ENCODE measurements at regions not wholly inside any gene's neighbourhood (a gene's known extent, or its start where the extent isn't known, plus 50 kb on each side); places are given as distances from the start of the nearest gene placed in this dataset.
A peak's percentile ranks its signal among the peaks of the same experiment; 100 is the strongest.

DNA sequence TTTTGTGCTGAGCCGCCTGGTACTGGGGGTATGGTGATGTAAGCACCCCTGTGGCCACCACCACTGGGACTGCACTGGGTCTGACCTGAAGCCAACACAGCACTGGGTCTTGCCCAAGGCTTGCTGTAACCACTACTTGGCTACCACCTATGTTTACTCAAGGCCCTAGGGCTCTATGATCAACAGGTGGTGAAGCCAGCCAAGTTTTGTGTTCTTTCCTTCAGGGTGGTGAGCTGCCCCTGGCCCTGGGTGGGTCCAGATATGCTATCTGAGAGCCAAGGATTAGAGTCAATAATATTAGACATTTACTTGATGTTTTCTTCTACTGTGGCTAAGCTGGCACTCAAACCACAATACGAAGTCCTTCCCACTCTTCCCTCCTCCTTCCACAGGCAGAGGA is 55.1 kb upstream of the PAGE4 start:
- DNase-seq, result no peak

DNA sequence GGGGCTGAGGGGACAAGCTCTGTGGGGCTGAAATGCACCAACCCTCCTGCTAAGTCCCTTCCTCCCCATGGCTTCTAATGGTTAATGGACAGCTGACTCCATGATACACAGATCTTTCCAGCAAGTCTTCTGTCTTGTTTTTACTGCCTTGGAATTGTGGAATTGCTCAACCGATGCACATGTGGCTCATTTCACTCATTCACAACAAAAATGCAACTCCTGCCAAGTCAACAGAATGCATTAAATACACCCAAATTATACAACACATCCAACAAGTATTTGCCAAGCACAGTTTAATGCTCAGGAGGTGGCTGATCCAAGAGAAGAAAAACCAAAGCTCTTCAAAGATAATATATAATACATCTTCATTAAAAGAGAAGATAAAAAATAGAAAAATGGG is 61.9 kb upstream of the PAGE4 start:
- no peak for DNase-seq

DNA sequence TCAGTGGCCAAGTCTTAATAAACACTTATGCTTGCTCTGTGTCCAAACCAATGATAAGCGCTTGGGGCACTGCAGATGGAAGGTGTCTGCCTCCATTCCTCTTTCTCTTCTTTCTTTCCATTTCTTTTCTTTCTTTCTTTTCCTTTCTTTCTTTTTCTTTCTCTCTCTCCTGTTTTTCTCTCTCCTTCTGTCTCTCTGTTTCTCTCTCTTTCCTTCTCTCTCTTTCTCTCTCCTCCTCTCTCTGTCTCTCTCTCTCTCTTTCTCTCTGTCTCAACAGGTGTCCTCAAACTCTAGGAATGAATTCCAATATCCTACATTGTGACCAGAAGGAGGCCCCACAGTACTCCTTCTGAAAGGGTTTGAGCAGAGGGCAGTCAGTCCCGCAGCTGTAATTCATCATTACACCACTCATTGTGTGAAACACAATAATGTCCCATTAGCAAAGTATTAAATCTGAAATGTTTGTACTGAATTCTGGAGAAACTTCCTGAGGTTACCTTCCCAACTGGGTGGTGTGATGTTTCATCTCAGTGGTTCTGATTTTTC is 66.5 kb upstream of the PAGE1 start:
- DNase-seq, result no peak

DNA sequence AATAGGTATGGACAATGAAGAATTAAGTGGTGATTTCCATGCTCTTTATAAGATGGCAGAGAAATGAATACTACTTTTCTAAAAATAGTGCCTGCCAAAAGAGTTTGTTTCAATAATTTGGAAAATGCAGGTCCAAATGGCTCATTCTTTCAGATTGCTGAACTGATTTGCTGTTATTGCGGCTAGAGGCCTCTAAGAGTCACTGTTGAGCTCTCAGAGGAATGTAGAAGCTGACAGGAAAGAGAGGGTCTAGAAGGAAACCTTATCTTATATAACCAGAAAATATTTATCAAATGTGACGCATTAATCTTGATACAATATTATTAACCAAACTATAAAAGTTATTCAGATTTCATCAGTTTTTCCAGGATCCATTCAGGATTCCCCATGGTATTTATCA is 65.7 kb upstream of the PAGE1 start:
- DNase-seq, result peak; percentile 5

DNA sequence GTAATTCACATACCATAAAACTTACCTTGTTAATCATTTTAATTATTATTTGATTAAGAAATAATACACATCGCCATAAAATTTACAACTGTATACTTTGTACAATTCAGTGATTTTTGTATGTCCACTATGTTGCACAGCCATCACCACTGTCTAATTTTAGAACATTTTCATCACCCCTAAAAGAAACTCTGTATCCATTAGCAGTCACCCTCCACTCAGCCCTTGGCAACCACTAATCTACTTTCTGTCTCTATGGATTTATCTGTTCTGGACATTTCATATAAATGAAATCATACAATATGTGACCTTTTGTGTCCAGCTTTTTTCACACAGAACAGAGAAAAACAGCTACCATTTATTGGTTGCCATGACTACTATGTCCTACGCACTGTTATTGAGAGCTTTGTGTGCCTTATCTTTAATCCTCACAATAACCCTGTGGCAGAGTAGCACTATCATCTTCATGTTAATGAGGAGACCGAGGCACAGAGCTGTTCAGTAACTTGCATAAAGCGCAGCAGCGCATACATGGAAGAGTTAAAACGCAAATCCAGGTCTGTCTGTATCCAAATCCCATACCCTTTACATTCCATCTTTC is 64.6 kb upstream of the PAGE1 start:
- no peak for DNase-seq

DNA sequence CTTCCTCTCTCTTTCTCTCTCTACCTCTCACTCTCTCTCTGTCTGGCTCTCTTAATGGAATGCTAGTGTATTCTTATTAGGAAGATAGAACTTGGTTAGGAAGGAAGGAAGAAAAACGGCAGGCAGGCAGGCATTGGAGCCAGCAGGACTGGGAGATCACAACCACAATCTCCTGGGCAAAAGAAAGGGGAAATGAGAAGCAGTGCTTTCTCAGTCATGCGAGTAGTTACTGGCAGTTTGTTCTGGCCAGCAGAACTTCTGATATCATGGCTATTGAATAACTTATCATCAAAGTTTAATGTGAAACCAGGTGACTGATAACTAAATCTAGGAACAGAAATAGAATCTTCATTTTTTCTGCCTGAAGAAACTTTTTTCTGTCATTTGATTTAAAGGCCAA is 60.9 kb upstream of the PAGE1 start:
- DNase-seq, result no peak

DNA sequence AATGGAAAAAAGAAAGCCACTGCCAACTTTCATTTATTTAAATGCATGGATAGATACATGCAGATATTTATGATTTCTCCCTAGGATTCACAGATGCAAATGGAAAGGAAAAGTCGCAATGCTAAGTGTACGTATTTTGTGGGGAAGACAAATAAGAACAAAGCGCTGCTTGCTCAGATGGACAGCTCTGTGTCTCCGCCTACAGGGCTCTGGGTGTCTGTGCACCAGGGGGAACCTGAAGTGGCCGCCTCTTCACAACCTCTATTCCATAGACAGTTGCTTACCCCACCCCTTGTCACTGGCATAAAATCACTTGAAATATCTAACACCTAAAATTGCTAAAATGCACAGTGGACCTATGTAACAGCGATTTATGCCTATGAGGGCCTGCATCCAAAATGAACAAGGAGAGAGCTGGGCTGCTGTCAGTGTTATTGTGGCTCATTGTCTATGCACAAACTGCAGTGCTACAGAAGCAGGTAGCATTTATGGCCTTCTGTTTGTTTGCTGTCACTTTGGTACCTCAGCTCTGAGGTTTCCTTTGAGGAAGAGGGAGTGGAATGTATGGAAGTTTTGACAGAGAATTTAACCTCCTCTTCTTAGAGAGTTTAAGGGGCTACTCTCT is 58.6 kb upstream of the PAGE1 start:
- DNase-seq, result peak; percentile 62

DNA sequence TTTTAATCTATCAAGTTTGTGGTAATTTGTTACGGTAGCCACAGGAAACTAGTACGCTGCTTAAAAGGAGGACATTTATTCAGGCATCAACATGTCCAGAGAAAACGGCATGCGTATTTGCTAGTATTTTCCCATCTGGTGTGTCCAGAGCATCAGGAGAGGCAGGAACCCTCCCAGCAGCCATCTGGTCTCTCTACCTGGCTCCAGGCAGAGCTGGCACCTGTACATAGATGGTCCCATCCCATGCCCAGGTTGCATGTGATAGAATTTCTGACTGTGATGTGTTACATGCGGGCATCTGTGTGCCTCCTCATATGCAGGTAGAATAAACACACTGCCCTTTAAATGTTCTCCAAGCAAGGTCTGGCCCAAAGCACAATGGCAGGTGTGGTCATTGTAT is 57.9 kb upstream of the PAGE1 start:
- DNase-seq, result no peak

DNA sequence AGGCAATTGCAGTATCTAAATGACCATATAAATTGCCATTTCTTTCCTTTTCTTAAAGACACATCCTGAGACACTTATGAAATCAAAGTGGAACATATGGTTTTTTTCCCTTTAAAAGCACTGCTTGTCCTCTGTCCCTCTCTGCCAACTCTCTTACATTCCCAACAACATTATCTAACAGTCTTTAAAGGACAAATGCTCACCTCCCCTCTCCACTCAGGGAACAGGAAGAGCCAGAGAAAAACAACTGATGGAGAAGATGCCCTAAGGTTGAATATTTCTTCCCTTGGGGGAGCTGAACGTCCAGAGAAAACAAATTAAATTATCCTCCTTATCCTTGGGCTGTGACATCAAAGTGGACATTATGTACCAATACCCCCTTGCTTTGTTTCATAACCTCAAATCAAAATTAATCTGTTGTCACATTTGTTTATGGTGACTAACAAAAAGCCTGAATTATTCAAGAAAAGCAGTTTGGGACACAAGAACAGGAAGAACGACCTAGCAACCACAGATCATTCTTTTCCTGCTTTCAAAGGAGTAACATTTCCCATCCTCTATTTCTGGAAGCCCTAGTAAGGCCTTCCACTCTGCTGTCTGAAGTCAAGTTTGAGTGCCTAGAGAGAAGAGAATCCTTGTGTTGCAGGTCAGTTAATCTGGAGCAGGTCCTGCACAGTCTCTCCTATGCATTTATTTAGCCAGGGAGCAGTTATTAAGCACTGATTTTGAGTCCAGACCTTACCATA is 52.6 kb upstream of the PAGE1 start:
- no peak for DNase-seq

DNA sequence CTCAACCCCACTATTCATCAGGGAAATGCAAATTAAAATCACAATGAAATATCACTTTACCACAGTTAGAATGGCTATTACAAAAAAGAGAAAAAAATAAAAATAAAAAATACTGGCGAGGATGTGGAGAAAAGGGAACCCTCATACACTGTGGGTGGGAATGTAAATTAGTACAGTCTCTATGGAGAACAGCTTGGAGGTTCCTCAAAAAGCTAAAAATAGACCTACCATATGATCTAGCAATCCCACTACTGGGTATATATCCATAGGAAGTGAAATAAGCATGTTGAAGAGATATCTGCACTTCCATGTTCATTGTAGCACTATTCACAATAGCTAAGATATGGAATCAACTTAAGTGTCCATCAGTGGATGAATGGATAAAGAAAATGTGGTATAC is 50.5 kb upstream of the PAGE1 start:
- no peak for DNase-seq
